IMR-90 (cell line): ENCODE measurements at regions not wholly inside any gene's neighbourhood (a gene's known extent, or its start where the extent isn't known, plus 50 kb on each side); places are given as distances from the start of the nearest gene placed in this dataset.

Experiments used
- ATAC-seq: fragments of 200-7000 bp; cut with Tn5 transposase; 2 replicates; pipeline ENCODE4 v1.9.1; 2020; ENCODE audit warnings: low read depth, mild to moderate bottlenecking, moderate library complexity
- BruUV-seq: library from RNA; stranded (reverse); fragments of 400-500 nt; replicated peaks from 2 replicates; lab custom pipeline; 2021; lab: Mats Ljungman, UMichigan
- CTCF ChIA-PET: fragments of 300-600 bp; formaldehyde crosslinking; extraction: SDS; loops from one replicate; lab custom pipeline; 2021; ENCODE audit warnings: antibody characterized with exemption; lab: Yijun Ruan, JAX
- POLR2A ChIA-PET: fragments of 300-600 bp; sonication (Branson Sonifier 250); formaldehyde crosslinking; loops from one replicate; lab custom pipeline; 2022; ENCODE audit warnings: antibody characterized with exemption; ENCODE audit not compliant: unreplicated experiment; lab: Charles Lee
- DNase-seq: peaks from one replicate; pipeline ENCODE4 v3.0.0; 2013
- H2AFZ ChIP-seq: replicated peaks from 2 replicates; pipeline ENCODE3; 2013; ENCODE audit warnings: low read length, mild to moderate bottlenecking; ENCODE audit not compliant: poor library complexity
- H2AK5ac ChIP-seq: 2 replicates; pipeline ENCODE4 v1.6.1; 2013; ENCODE audit warnings: low read depth, low read length, inconsistent platforms
- H2AK9ac ChIP-seq: replicated peaks from 2 replicates; pipeline ENCODE3; 2013; ENCODE audit warnings: mild to moderate bottlenecking, low read depth, low read length, moderate library complexity; ENCODE audit not compliant: poor library complexity
- H2BK120ac ChIP-seq: 2 replicates; pipeline ENCODE4 v1.6.1; 2013; ENCODE audit warnings: low read depth, low read length, inconsistent platforms
- H2BK15ac ChIP-seq: 3 replicates; pipeline ENCODE4 v1.6.1; 2013; ENCODE audit warnings: low read depth, low read length, inconsistent platforms
- H2BK20ac ChIP-seq: 2 replicates; pipeline ENCODE4 v1.6.1; 2013; ENCODE audit warnings: low read depth, mild to moderate bottlenecking, inconsistent platforms, low read length, moderate library complexity
- H2BK5ac ChIP-seq: 2 replicates; pipeline ENCODE4 v1.6.1; 2013; ENCODE audit warnings: mild to moderate bottlenecking, low read depth, low read length, inconsistent platforms; ENCODE audit not compliant: poor library complexity, severe bottlenecking
- H3K14ac ChIP-seq: replicated peaks from 2 replicates; pipeline ENCODE4 v1.6.1; 2013; ENCODE audit warnings: low read depth, low read length, inconsistent platforms
- H3K18ac ChIP-seq: 2 replicates; pipeline ENCODE4 v1.6.1; 2013; ENCODE audit warnings: low read depth, low read length, control low read depth
- H3K23ac ChIP-seq: 2 replicates; pipeline ENCODE4 v1.6.1; 2013; ENCODE audit warnings: low read depth, low read length, inconsistent platforms
- H3K27ac ChIP-seq: 2 replicates; pipeline ENCODE4 v1.5.1; 2013; ENCODE audit warnings: mild to moderate bottlenecking, control low read depth, low read length; ENCODE audit not compliant: insufficient read depth
- H3K27me3 ChIP-seq: 2 replicates; pipeline ENCODE4 v1.6.1; 2013; ENCODE audit warnings: low read length; ENCODE audit not compliant: control insufficient read depth, insufficient read depth
- H3K36me3 ChIP-seq: 2 replicates; pipeline ENCODE4 v1.6.1; 2013; ENCODE audit warnings: low read length, mixed read lengths; ENCODE audit not compliant: control insufficient read depth, insufficient read depth
- H3K4ac ChIP-seq: 2 replicates; pipeline ENCODE4 v1.6.1; 2013; ENCODE audit warnings: low read depth, low read length, inconsistent platforms
- H3K4me1 ChIP-seq: 2 replicates; pipeline ENCODE4 v1.6.1; 2013; ENCODE audit warnings: low read length, mixed read lengths; ENCODE audit not compliant: control insufficient read depth, insufficient read depth
- H3K4me2 ChIP-seq: 2 replicates; pipeline ENCODE4 v1.6.1; 2013; ENCODE audit warnings: low read depth, mild to moderate bottlenecking, control low read depth, low read length, moderate library complexity
- H3K4me3 ChIP-seq: 2 replicates; pipeline ENCODE4 v1.5.1; 2013; ENCODE audit warnings: low read depth, mild to moderate bottlenecking, control low read depth, low read length, moderate library complexity; ENCODE audit not compliant: insufficient read depth
- H3K56ac ChIP-seq: 2 replicates; pipeline ENCODE4 v1.6.1; 2013; ENCODE audit warnings: low read length, inconsistent platforms; ENCODE audit not compliant: insufficient read depth; ENCODE audit errors: extremely low read depth
- H3K79me1 ChIP-seq, 2 experiments: 2 replicates each; pipeline ENCODE4 v1.6.1; 2013; ENCODE audit warnings: low read length in 2 of 2, inconsistent platforms in 1 of 2, low read depth in 1 of 2
- H3K9ac ChIP-seq: 2 replicates; pipeline ENCODE4 v1.6.1; 2013; ENCODE audit warnings: low read depth, low read length, control low read depth
- H3K9me1 ChIP-seq: 2 replicates; pipeline ENCODE4 v1.6.1; 2013; ENCODE audit warnings: low read length, inconsistent platforms; ENCODE audit not compliant: insufficient read depth
- H3K9me3 ChIP-seq: 2 replicates; pipeline ENCODE4 v1.6.1; 2013; ENCODE audit warnings: low read length; ENCODE audit not compliant: control insufficient read depth, insufficient read depth
- H4K20me1 ChIP-seq: 2 replicates; pipeline ENCODE4 v1.6.1; 2013; ENCODE audit warnings: low read length, inconsistent platforms; ENCODE audit not compliant: insufficient read depth
- H4K5ac ChIP-seq: 2 replicates; pipeline ENCODE4 v1.6.1; 2013; ENCODE audit warnings: mild to moderate bottlenecking, low read depth, low read length, control low read depth
- H4K8ac ChIP-seq, 2 experiments: 2 replicates each; pipeline ENCODE4 v1.6.1; 2013; ENCODE audit warnings: low read depth in 2 of 2, low read length in 2 of 2, control low read depth in 1 of 2, inconsistent platforms in 1 of 2
- H4K91ac ChIP-seq: 2 replicates; pipeline ENCODE4 v1.6.1; 2013; ENCODE audit warnings: low read depth, low read length, inconsistent platforms; ENCODE audit not compliant: insufficient read depth
- BHLHE40 ChIP-seq: fragments of 150-350 bp; IDR thresholded peaks from 2 replicates; pipeline ENCODE4 v1.6.1; 2016; ENCODE audit warnings: mild to moderate bottlenecking, low read depth, low read length
- CEBPB ChIP-seq: IDR thresholded peaks from 2 replicates; pipeline ENCODE4 v1.6.1; 2012; ENCODE audit warnings: low read depth, low read length, improper control_type of control experiment
- CHD1 ChIP-seq: IDR thresholded peaks from 2 replicates; pipeline ENCODE4 v1.6.1; 2012; ENCODE audit warnings: low read depth, low read length, improper control_type of control experiment
- ELK1 ChIP-seq: fragments of 150-350 bp; IDR thresholded peaks from 2 replicates; pipeline ENCODE4 v1.6.1; 2016; ENCODE audit warnings: low read depth, mild to moderate bottlenecking, low read length, moderate library complexity, borderline replicate concordance
- FOS ChIP-seq: fragments of 150-350 bp; IDR thresholded peaks from 2 replicates; pipeline ENCODE4 v1.6.1; 2016; ENCODE audit warnings: low read depth, low read length
- MAFK ChIP-seq: IDR thresholded peaks from 2 replicates; pipeline ENCODE4 v1.6.1; 2012; ENCODE audit warnings: low read depth, low read length, improper control_type of control experiment
- MAZ ChIP-seq: IDR thresholded peaks from 2 replicates; pipeline ENCODE4 v1.6.1; 2012; ENCODE audit warnings: low read depth, mild to moderate bottlenecking, low read length, improper control_type of control experiment, moderate library complexity, borderline replicate concordance
- MXI1 ChIP-seq: IDR thresholded peaks from 2 replicates; pipeline ENCODE4 v1.6.1; 2012; ENCODE audit warnings: low read depth, mild to moderate bottlenecking, low read length, moderate library complexity, borderline replicate concordance
- NFE2L2 ChIP-seq: fragments of 150-350 bp; IDR thresholded peaks from 2 replicates; pipeline ENCODE4 v1.6.1; 2016; ENCODE audit warnings: low read depth, mild to moderate bottlenecking, low read length
- POLR2A ChIP-seq: IDR thresholded peaks from 2 replicates; pipeline ENCODE4 v1.6.1; 2012; ENCODE audit warnings: mild to moderate bottlenecking, low read depth, low read length
- RCOR1 ChIP-seq: IDR thresholded peaks from 2 replicates; pipeline ENCODE4 v1.6.1; 2012; ENCODE audit warnings: mild to moderate bottlenecking, low read length, improper control_type of control experiment; ENCODE audit not compliant: insufficient replicate concordance
- RFX5 ChIP-seq: IDR thresholded peaks from 2 replicates; pipeline ENCODE4 v1.8.0; 2012; ENCODE audit warnings: low read depth, mild to moderate bottlenecking, low read length, moderate library complexity
- SMC3 ChIP-seq: fragments of 150-350 bp; IDR thresholded peaks from 2 replicates; pipeline ENCODE4 v1.6.1; 2016; ENCODE audit warnings: low read depth, mild to moderate bottlenecking, antibody characterized with exemption, low read length, moderate library complexity
- USF2 ChIP-seq: fragments of 150-350 bp; IDR thresholded peaks from 2 replicates; pipeline ENCODE4 v1.6.1; 2017; ENCODE audit warnings: mild to moderate bottlenecking, antibody characterized with exemption, low read length, low read depth
- WGBS, 2 experiments: methylation state at CpG; one replicate each; pipeline versions ENCODE4 v1.1.5 to v1.1.7; 2013; ENCODE audit warnings: missing lambda C conversion rate in 2 of 2; ENCODE audit not compliant: insufficient read length in 1 of 2; ENCODE audit errors: extremely low coverage in 2 of 2; 5-methylcytosine and 5-hydroxymethylcytosine counted together
- dilution Hi-C: fragments of 300-500 bp; cut with HindIII; formaldehyde crosslinking; loops from one replicate; pipeline ENCODE4 v1.14.3; 2018; ENCODE audit warnings: low sequenced_read_pairs; ENCODE audit not compliant: unreplicated experiment
- in situ Hi-C: fragments of 300-500 bp; cut with MboI; formaldehyde crosslinking; loops from 3 replicates; pipeline ENCODE4 v1.14.3; 2019; ENCODE audit warnings: low sequenced_read_pairs, inconsistent platforms, mixed read lengths
- intact Hi-C: fragments of 100-400 bp; cut with micrococcal nuclease; formaldehyde crosslinking; loops from 2 replicates; pipeline ENCODE4 v1.10.0; 2022
- TF ChIP-seq, protein P1 (sequence below): conservative IDR thresholded peaks from 2 replicates; pipeline ENCODE4 v1.5.1; 2012; ENCODE audit warnings: mild to moderate bottlenecking, low read depth, low read length, improper control_type of control experiment

DNA sequence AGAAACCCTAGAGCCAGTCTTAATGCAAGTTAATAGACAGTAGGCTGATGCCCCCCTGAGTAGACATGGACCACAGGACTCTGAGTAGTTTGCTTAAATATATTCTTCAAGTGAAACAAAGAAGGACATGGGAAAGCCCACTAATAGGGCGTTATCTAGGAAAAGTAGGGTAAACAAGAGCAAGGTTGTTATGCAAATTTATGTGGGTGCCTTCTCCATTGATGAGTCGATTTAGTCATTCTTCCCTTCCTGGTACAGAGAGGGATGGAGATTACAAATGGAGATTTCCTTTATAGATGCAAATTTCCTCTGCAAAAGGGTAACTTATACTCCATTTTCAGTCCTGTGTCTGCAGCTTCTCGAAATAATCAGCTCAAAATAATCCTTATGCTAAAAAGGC, 262.0 kb downstream of the CD83 start:
- ChIA-PET POLR2A (no interaction called here), CTCF (no interaction called here)
- dilution Hi-C loops (no loop called here), in situ Hi-C loops (no loop called here), intact Hi-C loops (no loop called here)
- no peak overlapping the region for H2BK20ac ChIP-seq
- H2BK5ac ChIP-seq: no peak overlapping the region
- no peak overlapping the region for H3K18ac ChIP-seq
- H3K4me2 ChIP-seq: no peak overlapping the region
- H3K27me3 ChIP-seq: peaks cover 41% of the 10 kb centered on the region
- no peak overlapping the region for H3K27ac ChIP-seq
- no peak overlapping the region for H4K91ac ChIP-seq
- no peak overlapping the region for H3K4ac ChIP-seq
- H3K9me3 ChIP-seq: peaks cover 1% of the 10 kb centered on the region; the same call in 1 of the 2 replicates
- no peak overlapping the region for H2BK120ac ChIP-seq
- no CpG with 5 or more reads among the region's 3 CpGs for WGBS, 2 experiments
- no peak overlapping the region for H3K56ac ChIP-seq
- no TSS peak for BruUV-seq
- no peak overlapping the region for H3K23ac ChIP-seq
- DNase-seq (no peak), ATAC-seq (no peak)
- no peak overlapping the region for H4K5ac ChIP-seq
- H2AFZ ChIP-seq: no peak overlapping the region
- H3K4me3 ChIP-seq: no peak overlapping the region
- no peak overlapping the region for H2BK15ac ChIP-seq
- no peak overlapping the region for H3K9ac ChIP-seq
- H3K9me1 ChIP-seq: no peaks in the 10 kb centered on the region
- H2AK5ac ChIP-seq: no peak overlapping the region
- no peaks in the 10 kb centered on the region for H3K4me1 ChIP-seq
- H3K79me1 ChIP-seq: no peaks in the 10 kb centered on the region
- no peak for TF ChIP-seq RCOR1
- TF ChIP-seq ELK1: no peak
- TF ChIP-seq, protein P1, sequence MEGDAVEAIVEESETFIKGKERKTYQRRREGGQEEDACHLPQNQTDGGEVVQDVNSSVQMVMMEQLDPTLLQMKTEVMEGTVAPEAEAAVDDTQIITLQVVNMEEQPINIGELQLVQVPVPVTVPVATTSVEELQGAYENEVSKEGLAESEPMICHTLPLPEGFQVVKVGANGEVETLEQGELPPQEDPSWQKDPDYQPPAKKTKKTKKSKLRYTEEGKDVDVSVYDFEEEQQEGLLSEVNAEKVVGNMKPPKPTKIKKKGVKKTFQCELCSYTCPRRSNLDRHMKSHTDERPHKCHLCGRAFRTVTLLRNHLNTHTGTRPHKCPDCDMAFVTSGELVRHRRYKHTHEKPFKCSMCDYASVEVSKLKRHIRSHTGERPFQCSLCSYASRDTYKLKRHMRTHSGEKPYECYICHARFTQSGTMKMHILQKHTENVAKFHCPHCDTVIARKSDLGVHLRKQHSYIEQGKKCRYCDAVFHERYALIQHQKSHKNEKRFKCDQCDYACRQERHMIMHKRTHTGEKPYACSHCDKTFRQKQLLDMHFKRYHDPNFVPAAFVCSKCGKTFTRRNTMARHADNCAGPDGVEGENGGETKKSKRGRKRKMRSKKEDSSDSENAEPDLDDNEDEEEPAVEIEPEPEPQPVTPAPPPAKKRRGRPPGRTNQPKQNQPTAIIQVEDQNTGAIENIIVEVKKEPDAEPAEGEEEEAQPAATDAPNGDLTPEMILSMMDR: no peak
- no peak for TF ChIP-seq NFE2L2
- TF ChIP-seq BHLHE40: no peak
- no peak for TF ChIP-seq RFX5
- TF ChIP-seq CEBPB: no peak
- TF ChIP-seq CHD1: no peak
- no peak for TF ChIP-seq POLR2A
- no peak for TF ChIP-seq SMC3
- no peak for TF ChIP-seq USF2
- no peak for TF ChIP-seq MAZ
- TF ChIP-seq MAFK: no peak
- no peak for TF ChIP-seq FOS
- no peak for TF ChIP-seq MXI1
- no peak overlapping the region for H2AK9ac ChIP-seq
- H4K20me1 ChIP-seq: no peaks in the 10 kb centered on the region
- no peak overlapping the region for H3K14ac ChIP-seq
- H4K8ac ChIP-seq: no peak overlapping the region
- H3K36me3 ChIP-seq: no peaks in the 10 kb centered on the region
